HG02981 (cell line): ENCODE measurements at regions not wholly inside any gene's neighbourhood (a gene's known extent, or its start where the extent isn't known, plus 50 kb on each side); places are given as distances from the start of the nearest gene placed in this dataset.
"Not testable (repeated sequence)": the region's sequence is repeated elsewhere in the genome, so short reads cannot be mapped to it uniquely, and the experiment has no call there.

Source experiments
- ATAC-seq: cut with Tn5 transposase; IDR thresholded peaks from one replicate; pipeline ENCODE4 v1.9.1; 2021; ENCODE audit warnings: mild to moderate bottlenecking, moderate library complexity; ENCODE audit not compliant: unreplicated experiment

GRCh38 chr1:185408700-185409270, 91.7 kb upstream of the IVNS1ABP start:
- ATAC-seq = peak; percentile 29

GRCh38 chr1:185406691-185407009, 89.6 kb upstream of the IVNS1ABP start:
- no peak for ATAC-seq

DNA sequence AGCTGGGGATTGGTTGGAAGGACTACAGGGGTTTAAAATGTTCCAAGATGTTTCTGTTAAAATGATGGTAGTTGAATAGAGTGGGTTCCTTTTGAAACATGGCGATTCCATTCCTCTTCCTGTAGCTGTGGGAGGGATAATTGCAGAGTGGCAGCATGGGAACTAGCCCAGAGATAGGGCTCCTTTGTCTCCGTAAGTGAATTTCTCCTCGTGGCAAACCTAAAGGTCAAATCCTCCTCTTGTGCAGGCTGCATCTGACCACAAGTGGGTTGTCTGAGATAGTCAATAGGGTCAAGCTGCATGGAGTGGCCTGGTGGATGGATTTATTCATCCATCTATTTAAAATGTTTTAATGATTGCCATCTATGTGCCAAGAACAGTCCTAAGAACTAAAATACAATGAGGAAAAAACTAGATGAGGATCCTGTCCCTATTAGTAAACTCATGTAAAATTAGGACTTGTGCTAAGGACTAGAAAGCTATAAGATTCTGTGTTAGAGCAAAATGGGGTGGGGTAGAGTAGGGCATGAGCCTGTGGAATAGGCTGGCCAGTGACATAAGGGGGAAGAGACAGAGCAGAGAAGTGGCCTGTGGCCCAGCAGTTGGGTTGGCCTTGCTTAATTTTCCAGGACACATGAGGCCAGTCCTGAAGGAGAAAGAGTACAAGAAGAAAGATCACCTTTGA, 89.1 kb upstream of the IVNS1ABP start:
- no peak for ATAC-seq

- ATAC-seq = no peak
Measured at GRCh38 chr1:185404907-185405568, 88.0 kb upstream of the IVNS1ABP start.

GRCh38 chr1:185404291-185404690, 87.2 kb upstream of the IVNS1ABP start:
- no peak for ATAC-seq

DNA sequence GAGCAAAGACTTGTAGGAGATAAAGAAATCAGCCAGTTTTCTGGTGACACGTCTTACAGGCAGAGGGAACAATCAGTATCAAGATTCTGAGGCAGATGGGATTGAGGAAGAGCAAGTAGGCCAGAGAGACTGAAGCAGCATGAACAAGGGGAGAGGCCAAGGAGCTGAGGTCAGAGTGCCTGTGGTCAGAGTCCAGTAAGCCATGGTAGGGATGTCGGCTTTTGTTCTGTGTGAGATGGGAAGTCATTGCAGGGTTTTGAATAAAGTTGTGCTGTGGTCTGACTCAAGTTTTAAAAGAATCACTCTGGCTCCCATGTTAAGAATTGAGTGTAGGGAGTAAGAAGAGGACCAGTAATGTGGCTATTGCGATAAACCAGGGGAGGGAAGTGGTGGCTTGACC, 85.9 kb upstream of the IVNS1ABP start:
- no peak for ATAC-seq

- no peak for ATAC-seq
Measured at GRCh38 chr1:185401019-185401418, 84.0 kb upstream of the IVNS1ABP start.

GRCh38 chr1:185400052-185400451, 83.0 kb upstream of the IVNS1ABP start:
- no peak for ATAC-seq

GRCh38 chr1:185398599-185398998, 81.6 kb upstream of the IVNS1ABP start:
- ATAC-seq = no peak

DNA sequence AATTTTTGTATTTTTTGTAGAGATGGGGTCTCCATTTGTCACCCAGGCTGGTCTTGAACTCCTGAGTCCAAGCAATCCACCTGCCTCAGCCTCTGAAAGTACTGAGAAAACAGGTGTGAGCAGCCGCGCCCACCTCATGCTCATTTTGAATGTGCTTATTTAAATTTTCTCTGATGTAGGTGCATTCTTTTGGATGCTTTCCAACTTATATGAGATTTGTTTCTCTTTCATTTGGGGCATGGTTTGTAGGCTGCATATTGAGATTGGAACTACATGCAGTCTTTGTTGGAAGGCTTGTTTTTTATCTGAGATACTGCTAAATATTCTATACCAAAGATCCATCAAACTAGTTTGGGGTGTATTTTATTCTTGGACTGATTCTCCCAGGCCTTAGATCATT, 81.0 kb upstream of the IVNS1ABP start:
- no peak for ATAC-seq

- ATAC-seq = no peak
Measured at GRCh38 chr1:185397183-185397582, 80.1 kb upstream of the IVNS1ABP start.

GRCh38 chr1:185396126-185396525, 79.1 kb upstream of the IVNS1ABP start:
- ATAC-seq = no peak

GRCh38 chr1:185393815-185394214, 76.8 kb upstream of the IVNS1ABP start:
- ATAC-seq = no peak

GRCh38 chr1:185393205-185393604, 76.2 kb upstream of the IVNS1ABP start:
- no peak for ATAC-seq

GRCh38 chr1:185388815-185389214, 71.8 kb upstream of the IVNS1ABP start:
- ATAC-seq = no peak

DNA sequence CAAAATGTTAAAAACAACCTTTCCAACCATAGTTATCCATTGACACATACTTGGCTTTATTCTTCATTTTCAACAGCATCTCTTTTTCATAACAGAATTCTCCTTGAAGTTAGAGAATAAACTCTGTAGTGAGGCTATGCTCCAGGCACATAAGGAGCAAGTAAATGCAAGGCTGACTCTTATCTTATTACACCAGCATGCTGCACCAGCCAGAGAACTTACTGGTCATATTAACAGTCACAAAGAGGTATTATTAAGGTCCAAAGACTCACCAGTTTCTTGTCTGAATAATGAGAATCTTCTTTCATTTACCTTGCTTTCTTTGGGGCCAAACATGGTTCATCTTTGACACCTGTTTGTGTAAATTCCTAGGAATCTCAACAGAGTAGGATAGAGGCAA, 71.3 kb upstream of the IVNS1ABP start:
- no peak for ATAC-seq

GRCh38 chr1:185385991-185386390, 68.9 kb upstream of the IVNS1ABP start:
- ATAC-seq = no peak

DNA sequence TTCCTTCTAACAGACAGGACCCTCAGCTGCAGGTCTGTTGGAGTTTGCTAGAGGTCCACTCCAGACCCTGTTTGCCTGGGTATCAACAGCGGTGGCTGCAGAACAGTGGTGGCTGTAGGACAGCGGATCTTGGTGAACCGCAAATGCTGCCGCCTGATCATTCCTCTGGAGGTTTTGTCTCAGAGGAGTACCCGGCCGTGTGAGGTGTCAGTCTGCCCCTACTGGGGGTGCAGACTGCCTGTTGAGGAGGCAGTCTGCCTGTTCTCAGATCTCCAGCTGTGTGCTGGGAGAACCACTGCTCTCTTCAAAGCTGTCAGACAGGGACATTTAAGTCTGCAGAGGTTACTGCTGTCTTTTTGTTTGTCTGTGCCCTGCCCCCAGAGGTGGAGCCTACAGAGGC, 66.8 kb upstream of the IVNS1ABP start:
- not testable (repeated sequence) for ATAC-seq

- no peak for ATAC-seq
Measured at GRCh38 chr1:185377831-185378230, 60.8 kb upstream of the IVNS1ABP start.

- peak; percentile 57 for ATAC-seq
Measured at GRCh38 chr1:185376840-185377635, 60.0 kb upstream of the IVNS1ABP start.

DNA sequence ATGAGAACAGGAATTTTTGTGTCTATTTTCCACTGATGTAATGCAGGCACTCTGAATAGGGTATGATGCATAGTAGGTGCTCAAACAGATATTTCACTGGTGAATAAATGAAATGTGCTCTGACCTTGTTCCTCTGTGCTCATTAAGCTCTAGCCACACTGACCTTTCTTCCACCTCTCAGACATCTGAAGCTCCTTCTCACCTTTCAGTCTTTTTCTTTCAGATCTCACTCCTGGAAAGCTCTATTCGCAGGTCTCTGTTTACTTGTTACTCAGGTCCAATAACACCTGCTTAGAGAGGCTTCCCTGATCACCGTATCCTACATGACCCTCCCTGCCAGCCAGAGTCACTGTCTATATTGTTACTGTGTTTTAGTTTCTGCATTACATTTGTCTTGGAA, 59.2 kb upstream of the IVNS1ABP start:
- ATAC-seq = no peak

DNA sequence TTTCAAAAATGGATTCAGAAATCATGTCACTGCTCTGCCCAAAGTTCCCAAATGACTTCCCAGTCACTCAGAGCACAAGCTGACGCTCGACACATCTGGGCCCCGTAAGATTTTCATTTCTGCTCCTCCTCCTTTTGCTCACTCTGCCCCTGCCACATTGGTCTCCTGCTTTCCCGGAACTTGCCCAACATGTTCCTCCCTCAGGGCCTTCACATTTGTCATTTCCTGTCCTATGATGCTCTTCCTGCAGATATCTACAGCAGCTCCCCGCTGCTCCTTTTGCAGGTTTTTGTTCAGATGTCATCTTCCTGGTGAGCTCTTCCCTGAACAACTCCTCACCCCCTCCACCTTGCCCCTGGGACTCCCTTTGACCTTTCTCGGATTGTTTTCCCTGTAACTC, 58.5 kb upstream of the IVNS1ABP start:
- no peak for ATAC-seq
